Upper lobe of left lung (tissue), 4 donors: ENCODE measurements at regions not wholly inside any gene's neighbourhood (a gene's known extent, or its start where the extent isn't known, plus 50 kb on each side); places are given as distances from the start of the nearest gene placed in this dataset.

Experiments used
- EP300 ChIP-seq, 4 donors: sonication (generic); formaldehyde crosslinking; IDR thresholded peaks; one replicate each; pipeline ENCODE4 v1.5.1; 2017; ENCODE audit warnings: antibody characterized with exemption in 4 of 4, control low read depth in 2 of 4
- POLR2A ChIP-seq, 4 donors: fragments of 450-650 bp; IDR thresholded peaks; one replicate each; pipeline ENCODE4 v1.5.1; 2016 to 2017; ENCODE audit warnings: antibody characterized with exemption in 4 of 4, mild to moderate bottlenecking in 2 of 4
- POLR2AphosphoS5 ChIP-seq, 2 donors: sonication (generic); formaldehyde crosslinking; IDR thresholded peaks; one replicate each; pipeline ENCODE4 v1.5.1; 2017; ENCODE audit warnings: antibody characterized with exemption in 2 of 2
- TF ChIP-seq, protein P1 (sequence below), 6 experiments: fragments of 450-650 bp in 4 of 6; fragments of 200-600 bp in 2 of 6; sonication (generic) in 2 of 6; IDR thresholded peaks; one replicate each; pipeline ENCODE4 v1.5.1; 2016 to 2019; ENCODE audit warnings: antibody characterized with exemption in 6 of 6

- TF ChIP-seq POLR2AphosphoS5 (IDR thresholded peaks at IDR 0.05) (no peak), POLR2A (IDR thresholded peaks at IDR 0.05) (no peak), EP300 (IDR thresholded peaks at IDR 0.05) (no peak)
- TF ChIP-seq, protein P1, sequence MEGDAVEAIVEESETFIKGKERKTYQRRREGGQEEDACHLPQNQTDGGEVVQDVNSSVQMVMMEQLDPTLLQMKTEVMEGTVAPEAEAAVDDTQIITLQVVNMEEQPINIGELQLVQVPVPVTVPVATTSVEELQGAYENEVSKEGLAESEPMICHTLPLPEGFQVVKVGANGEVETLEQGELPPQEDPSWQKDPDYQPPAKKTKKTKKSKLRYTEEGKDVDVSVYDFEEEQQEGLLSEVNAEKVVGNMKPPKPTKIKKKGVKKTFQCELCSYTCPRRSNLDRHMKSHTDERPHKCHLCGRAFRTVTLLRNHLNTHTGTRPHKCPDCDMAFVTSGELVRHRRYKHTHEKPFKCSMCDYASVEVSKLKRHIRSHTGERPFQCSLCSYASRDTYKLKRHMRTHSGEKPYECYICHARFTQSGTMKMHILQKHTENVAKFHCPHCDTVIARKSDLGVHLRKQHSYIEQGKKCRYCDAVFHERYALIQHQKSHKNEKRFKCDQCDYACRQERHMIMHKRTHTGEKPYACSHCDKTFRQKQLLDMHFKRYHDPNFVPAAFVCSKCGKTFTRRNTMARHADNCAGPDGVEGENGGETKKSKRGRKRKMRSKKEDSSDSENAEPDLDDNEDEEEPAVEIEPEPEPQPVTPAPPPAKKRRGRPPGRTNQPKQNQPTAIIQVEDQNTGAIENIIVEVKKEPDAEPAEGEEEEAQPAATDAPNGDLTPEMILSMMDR (IDR thresholded peaks at IDR 0.05), result no peak
Measured at GRCh38 chr4:104727643-104728042, 232.9 kb upstream of the CXXC4 start.
